MM.1S (cell line): ENCODE measurements at regions not wholly inside any gene's neighbourhood (a gene's known extent, or its start where the extent isn't known, plus 50 kb on each side); places are given as distances from the start of the nearest gene placed in this dataset.

Source experiments
- DNase-seq: peaks from one replicate; pipeline ENCODE4 v3.0.0-alpha.2; 2015
- H2AFZ ChIP-seq: fragments of 300-600 bp; sonication (generic); 2 replicates; pipeline ENCODE4 v1.6.0; 2016; ENCODE audit warnings: antibody characterized with exemption, low read length
- H3F3A ChIP-seq: fragments of 300-600 bp; sonication (generic); 2 replicates; pipeline ENCODE4 v1.6.1; 2016; ENCODE audit warnings: mild to moderate bottlenecking, antibody characterized with exemption, low read length, moderate library complexity, mixed read lengths; ENCODE audit not compliant: insufficient read depth
- H3K27ac ChIP-seq: fragments of 300-600 bp; sonication (generic); 2 replicates; pipeline ENCODE4 v1.5.1; 2016; ENCODE audit warnings: mild to moderate bottlenecking, low read length
- H3K27me3 ChIP-seq: fragments of 300-600 bp; sonication (generic); replicated peaks from 2 replicates; pipeline ENCODE4 v1.6.0; 2016; ENCODE audit warnings: low read length; ENCODE audit not compliant: insufficient read depth
- H3K36me3 ChIP-seq: fragments of 300-600 bp; sonication (generic); replicated peaks from 2 replicates; pipeline ENCODE4 v1.6.1; 2016; ENCODE audit warnings: mild to moderate bottlenecking, low read length, mixed read lengths; ENCODE audit not compliant: insufficient read depth
- H3K4me1 ChIP-seq: fragments of 300-600 bp; sonication (generic); 2 replicates; pipeline ENCODE4 v1.6.1; 2016; ENCODE audit warnings: low read length, mixed read lengths
- H3K4me2 ChIP-seq: fragments of 300-600 bp; sonication (generic); 2 replicates; pipeline ENCODE4 v1.6.0; 2016; ENCODE audit warnings: low read depth, low read length
- H3K4me3 ChIP-seq: fragments of 300-600 bp; sonication (generic); 2 replicates; pipeline ENCODE4 v1.5.1; 2016; ENCODE audit warnings: low read length, mixed read lengths
- H3K79me2 ChIP-seq: fragments of 300-600 bp; sonication (generic); 2 replicates; pipeline ENCODE4 v1.6.1; 2016; ENCODE audit warnings: mixed run types, low read length, mixed read lengths
- H3K9ac ChIP-seq: fragments of 300-600 bp; sonication (generic); 2 replicates; pipeline ENCODE4 v1.6.1; 2016; ENCODE audit warnings: low read length, mixed read lengths
- H3K9me2 ChIP-seq: fragments of 300-600 bp; sonication (generic); replicated peaks from 2 replicates; pipeline ENCODE4 v1.6.1; 2016; ENCODE audit warnings: mild to moderate bottlenecking, low read length, mixed read lengths; ENCODE audit not compliant: insufficient read depth
- H3K9me3 ChIP-seq: fragments of 300-600 bp; sonication (generic); replicated peaks from 2 replicates; pipeline ENCODE4 v1.6.1; 2016; ENCODE audit warnings: mild to moderate bottlenecking, low read length, mixed read lengths; ENCODE audit not compliant: insufficient read depth
- H4K20me1 ChIP-seq: fragments of 300-600 bp; sonication (generic); 2 replicates; pipeline ENCODE4 v1.6.1; 2016; ENCODE audit warnings: mild to moderate bottlenecking, low read length, moderate library complexity, mixed read lengths; ENCODE audit not compliant: insufficient read depth
- EZH2 ChIP-seq: fragments of 300-600 bp; sonication (generic); optimal IDR thresholded peaks from 2 replicates; pipeline ENCODE3; 2017; ENCODE audit warnings: low read depth, mild to moderate bottlenecking, antibody characterized with exemption, low read length, mixed read lengths
- EZH2phosphoT487 ChIP-seq: fragments of 300-600 bp; sonication (generic); IDR thresholded peaks from 2 replicates; pipeline ENCODE4 v1.6.1; 2018; ENCODE audit warnings: antibody characterized with exemption, low read length
- TF ChIP-seq, protein P1 (sequence below): fragments of 300-600 bp; sonication (generic); IDR thresholded peaks from 2 replicates; pipeline ENCODE4 v1.5.1; 2016; ENCODE audit warnings: antibody characterized with exemption, low read length, mixed read lengths

DNA sequence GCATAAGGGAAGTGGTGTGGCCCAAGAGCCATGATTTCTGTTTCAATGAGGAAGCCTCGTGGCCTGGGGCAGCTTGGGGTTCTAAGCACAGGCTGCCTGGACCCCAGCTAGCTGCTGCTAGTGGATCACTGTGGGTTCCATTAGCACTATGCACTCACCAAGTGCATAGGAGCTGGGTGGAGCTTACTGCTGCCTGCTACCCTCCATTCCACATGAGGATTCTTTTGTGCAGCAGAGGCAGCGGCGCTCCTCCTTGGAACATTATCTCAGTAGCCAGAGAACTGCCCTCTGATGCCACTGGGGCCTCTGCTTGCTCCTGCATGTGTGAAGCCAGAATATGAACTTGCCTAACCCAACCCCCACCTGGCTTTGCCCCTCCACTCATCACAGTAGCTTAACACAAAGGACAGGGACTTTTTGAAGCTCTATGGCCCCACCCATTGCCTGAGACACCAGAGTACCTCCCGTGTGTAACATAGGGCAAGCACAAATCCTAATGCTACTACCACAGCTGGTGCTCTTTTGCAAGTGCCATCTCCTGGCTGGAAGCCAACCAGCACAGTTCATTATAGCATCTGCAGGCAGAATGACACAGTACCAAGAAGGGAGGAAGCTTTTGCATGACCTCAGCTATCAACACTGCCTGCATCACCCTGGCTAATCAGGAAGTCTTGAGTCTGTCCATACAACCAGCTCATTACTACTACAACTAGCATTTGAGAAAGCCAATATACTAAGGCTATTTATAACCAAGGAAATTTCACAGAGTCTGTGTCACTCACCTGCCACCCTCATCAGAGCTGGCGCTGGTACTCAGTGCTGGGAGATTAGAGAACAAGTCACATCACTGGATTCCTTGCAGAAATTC, 297.0 kb upstream of the GULP1 start:
- peak; percentile 84 for DNase-seq
- no peaks in the 10 kb centered on the region for H3K9me3 ChIP-seq

DNA sequence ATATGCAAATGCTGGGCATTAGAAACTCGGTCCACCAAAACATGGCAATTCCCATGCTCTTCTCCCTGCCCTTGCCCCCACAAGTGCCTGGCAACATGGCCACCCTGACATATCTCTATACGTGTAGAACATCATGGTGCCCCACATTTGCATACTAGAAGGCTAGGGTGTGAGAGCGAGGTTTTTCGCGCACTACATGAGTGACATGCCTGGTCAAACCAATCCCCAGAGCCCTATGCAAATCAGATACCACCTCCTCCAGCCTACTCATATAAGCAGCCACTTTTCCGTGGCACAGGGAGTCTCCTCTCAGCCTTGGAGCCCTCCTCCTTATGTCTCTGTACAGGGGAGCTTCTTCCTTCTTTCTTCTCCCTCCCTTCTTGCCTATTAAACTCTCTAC, 296.1 kb upstream of the GULP1 start:
- no peaks in the 10 kb centered on the region for H3K9me3 ChIP-seq
- DNase-seq = no peak
- H4K20me1 ChIP-seq = no peaks in the 10 kb centered on the region
- TF ChIP-seq EZH2 (no peak), EZH2phosphoT487 (no peak)
- TF ChIP-seq, protein P1, sequence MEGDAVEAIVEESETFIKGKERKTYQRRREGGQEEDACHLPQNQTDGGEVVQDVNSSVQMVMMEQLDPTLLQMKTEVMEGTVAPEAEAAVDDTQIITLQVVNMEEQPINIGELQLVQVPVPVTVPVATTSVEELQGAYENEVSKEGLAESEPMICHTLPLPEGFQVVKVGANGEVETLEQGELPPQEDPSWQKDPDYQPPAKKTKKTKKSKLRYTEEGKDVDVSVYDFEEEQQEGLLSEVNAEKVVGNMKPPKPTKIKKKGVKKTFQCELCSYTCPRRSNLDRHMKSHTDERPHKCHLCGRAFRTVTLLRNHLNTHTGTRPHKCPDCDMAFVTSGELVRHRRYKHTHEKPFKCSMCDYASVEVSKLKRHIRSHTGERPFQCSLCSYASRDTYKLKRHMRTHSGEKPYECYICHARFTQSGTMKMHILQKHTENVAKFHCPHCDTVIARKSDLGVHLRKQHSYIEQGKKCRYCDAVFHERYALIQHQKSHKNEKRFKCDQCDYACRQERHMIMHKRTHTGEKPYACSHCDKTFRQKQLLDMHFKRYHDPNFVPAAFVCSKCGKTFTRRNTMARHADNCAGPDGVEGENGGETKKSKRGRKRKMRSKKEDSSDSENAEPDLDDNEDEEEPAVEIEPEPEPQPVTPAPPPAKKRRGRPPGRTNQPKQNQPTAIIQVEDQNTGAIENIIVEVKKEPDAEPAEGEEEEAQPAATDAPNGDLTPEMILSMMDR = no peak
- H3K36me3 ChIP-seq = no peaks in the 10 kb centered on the region
- no peaks in the 10 kb centered on the region for H3K27me3 ChIP-seq
- H3F3A ChIP-seq = peaks cover 3% of the 10 kb centered on the region; the same call in 1 of the 2 replicates
- no peak overlapping the region for H3K9ac ChIP-seq
- H3K4me2 ChIP-seq = no peak overlapping the region
- H3K4me3 ChIP-seq = no peak overlapping the region
- H3K27ac ChIP-seq = no peak overlapping the region; the same call in 1 of the 2 replicates
- H3K9me2 ChIP-seq = no peaks in the 10 kb centered on the region
- H2AFZ ChIP-seq = no peak overlapping the region
- H3K79me2 ChIP-seq = no peaks in the 10 kb centered on the region
- peaks cover 22% of the 10 kb centered on the region for H3K4me1 ChIP-seq

More for the DNA sequence above, 297.0 kb upstream of the GULP1 start:
- Histone ChIP-seq H3K4me2 (no peak overlapping the region), H3K27me3 (no peaks in the 10 kb centered on the region), H3K4me3 (no peak overlapping the region), H2AFZ (no peak overlapping the region; the same call in 1 of the 2 replicates), H3F3A (peaks cover 3% of the 10 kb centered on the region), H3K79me2 (no peaks in the 10 kb centered on the region), H3K4me1 (peaks cover 30% of the 10 kb centered on the region), H4K20me1 (no peaks in the 10 kb centered on the region), H3K9ac (no peak overlapping the region), H3K27ac (peak overlapping the region; percentile 24; the same call in 1 of the 2 replicates), H3K36me3 (no peaks in the 10 kb centered on the region), H3K9me2 (no peaks in the 10 kb centered on the region)
- TF ChIP-seq, protein P1 = peak; percentile 17; the same call in 1 of the 2 replicates
- no peak for TF ChIP-seq EZH2phosphoT487

GRCh38 chr2:187996630-187997029, 295.0 kb upstream of the GULP1 start:
- no peak for TF ChIP-seq EZH2
- TF ChIP-seq, protein P1 = no peak
- no peak for TF ChIP-seq EZH2phosphoT487
- Histone ChIP-seq H3K4me2 (no peak overlapping the region), H3K9me2 (no peaks in the 10 kb centered on the region), H3K27ac (no peak overlapping the region), H3K4me1 (peaks cover 22% of the 10 kb centered on the region), H3K36me3 (no peaks in the 10 kb centered on the region), H3K79me2 (no peaks in the 10 kb centered on the region), H2AFZ (no peak overlapping the region), H3K4me3 (no peak overlapping the region), H3K27me3 (no peaks in the 10 kb centered on the region), H3K9me3 (no peaks in the 10 kb centered on the region), H3F3A (peaks cover 3% of the 10 kb centered on the region; the same call in 1 of the 2 replicates), H3K9ac (no peak overlapping the region), H4K20me1 (no peaks in the 10 kb centered on the region)
- DNase-seq = no peak
